Ishikawa (cell line): ENCODE measurements at regions not wholly inside any gene's neighbourhood (a gene's known extent, or its start where the extent isn't known, plus 50 kb on each side); places are given as distances from the start of the nearest gene placed in this dataset.

Experiments
- CREB1 ChIP-seq: IDR thresholded peaks from 2 replicates; pipeline ENCODE4 v1.6.1; 2012; ENCODE audit warnings: low read depth
- EP300 ChIP-seq: IDR thresholded peaks from 2 replicates; pipeline ENCODE4 v1.6.1; 2012; ENCODE audit warnings: borderline replicate concordance
- NFIC ChIP-seq: IDR thresholded peaks from 2 replicates; pipeline ENCODE4 v1.6.1; 2012
- RAD21 ChIP-seq: IDR thresholded peaks from 2 replicates; pipeline ENCODE4 v1.6.1; 2012; ENCODE audit warnings: low read depth
- REST ChIP-seq: IDR thresholded peaks from 2 replicates; pipeline ENCODE4 v1.6.1; 2012; ENCODE audit warnings: low read depth, mild to moderate bottlenecking
- TCF12 ChIP-seq: IDR thresholded peaks from 2 replicates; pipeline ENCODE4 v1.6.1; 2012; ENCODE audit warnings: low read depth
- ZBTB7A ChIP-seq: IDR thresholded peaks from 2 replicates; pipeline ENCODE4 v1.6.1; 2012; ENCODE audit warnings: low read depth

DNA sequence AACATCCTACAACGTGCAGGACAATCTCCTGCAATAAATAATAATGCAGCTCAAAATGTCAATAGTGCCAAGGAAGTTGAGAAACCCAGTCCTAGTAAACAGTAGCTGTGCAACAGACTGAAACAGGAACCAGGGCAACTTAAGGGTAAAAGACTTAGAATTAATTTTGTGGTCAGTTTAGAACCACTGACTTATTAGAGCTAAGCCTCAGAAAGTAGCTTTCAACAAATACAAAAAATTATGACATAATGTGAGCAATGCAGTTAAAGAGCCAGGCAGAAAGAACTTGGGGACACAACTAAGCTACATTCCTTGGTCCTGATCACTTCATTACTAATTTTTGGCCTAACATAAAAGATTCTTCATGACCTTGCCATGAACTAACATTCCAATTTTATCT lies 195.4 kb downstream of the MACC1 start:
- no peak for TF ChIP-seq RAD21
- no peak for TF ChIP-seq EP300
- TF ChIP-seq NFIC: no peak
- no peak for TF ChIP-seq TCF12
- no peak for TF ChIP-seq ZBTB7A
- TF ChIP-seq CREB1: no peak
- no peak for TF ChIP-seq REST
